Endothelial cell of umbilical vein (primary cell): ENCODE measurements at regions not wholly inside any gene's neighbourhood (a gene's known extent, or its start where the extent isn't known, plus 50 kb on each side); places are given as distances from the start of the nearest gene placed in this dataset.

Experiments
- BruUV-seq: library from RNA; stranded (reverse); fragments of 400-500 nt; replicated peaks from 2 replicates; lab custom pipeline; 2021; lab: Mats Ljungman, UMichigan
- CTCF ChIA-PET: fragments of 300-600, 350-600 bp; sonication (Branson Sonifier 250); formaldehyde crosslinking; loops from one replicate; lab custom pipeline; 2021; ENCODE audit warnings: antibody characterized with exemption, inconsistent platforms; lab: Charles Lee
- POLR2A ChIA-PET: fragments of 300-600, 350-600 bp; sonication (Branson Sonifier 250); formaldehyde crosslinking; loops from one replicate; lab custom pipeline; 2021; ENCODE audit warnings: antibody characterized with exemption, inconsistent platforms; lab: Charles Lee
- DNase-seq: peaks from one replicate; pipeline ENCODE4 v3.0.0-alpha.2; 2011; ENCODE audit warnings: low read depth, low spot score
- FAIRE-seq: peaks from 2 replicates; lab custom pipeline; 2011; peaks lifted over from hg19 to GRCh38; lab: Jason Lieb, UNC
- H2AFZ ChIP-seq: 2 replicates; pipeline ENCODE4 v1.6.0; 2012; ENCODE audit warnings: low read depth, low read length, control low read depth, inconsistent platforms
- H3K27ac ChIP-seq: 2 replicates; pipeline ENCODE4 v1.5.1; 2011; ENCODE audit warnings: low read depth, mild to moderate bottlenecking, control low read depth, low read length, moderate library complexity; ENCODE audit not compliant: insufficient read depth
- H3K27me3 ChIP-seq, 2 experiments: 2 replicates each; pipeline versions ENCODE4 v1.6.0 to v1.6.1; 2011; ENCODE audit warnings: low read length in 2 of 2, mixed read lengths in 1 of 2; ENCODE audit not compliant: control insufficient read depth in 2 of 2, insufficient read depth in 2 of 2
- H3K36me3 ChIP-seq, 2 experiments: 2 replicates in 1 of 2; 3 replicates in 1 of 2; pipeline ENCODE4 v1.5.1; 2011; ENCODE audit warnings: low read length in 2 of 2, mild to moderate bottlenecking in 1 of 2, moderate library complexity in 1 of 2; ENCODE audit not compliant: control insufficient read depth in 2 of 2, insufficient read depth in 2 of 2; ENCODE audit errors: extremely low read depth in 1 of 2
- H3K4me1 ChIP-seq: 3 replicates; pipeline ENCODE4 v1.5.1; 2011; ENCODE audit warnings: mild to moderate bottlenecking, low read length; ENCODE audit not compliant: control insufficient read depth, insufficient read depth; ENCODE audit errors: extremely low read depth
- H3K4me2 ChIP-seq: 2 replicates; pipeline ENCODE4 v1.6.1; 2011; ENCODE audit warnings: low read length, control low read depth, mixed read lengths; ENCODE audit not compliant: insufficient read depth
- H3K4me3 ChIP-seq, 3 experiments: fragments of 200-600 bp in 1 of 3; sonication (generic), shearing (Covaris generic) in 1 of 3; replicated peaks in 1 of 3; 2 replicates each; pipeline ENCODE4 v1.5.1; 2011 to 2016; ENCODE audit warnings: control low read depth in 3 of 3, low read length in 3 of 3, mild to moderate bottlenecking in 2 of 3, inconsistent platforms in 1 of 3, low read depth in 1 of 3, moderate library complexity in 1 of 3; ENCODE audit not compliant: insufficient read depth in 1 of 3
- H3K79me2 ChIP-seq: 2 replicates; pipeline ENCODE4 v1.6.0; 2012; ENCODE audit warnings: low read length, inconsistent platforms; ENCODE audit not compliant: control insufficient read depth, insufficient read depth
- H3K9ac ChIP-seq: replicated peaks from 2 replicates; pipeline ENCODE3; 2011; ENCODE audit warnings: low read length, control low read depth; ENCODE audit not compliant: insufficient read depth; ENCODE audit errors: extremely low read depth
- H3K9me1 ChIP-seq: replicated peaks from 3 replicates; pipeline ENCODE4 v1.6.0; 2011; ENCODE audit warnings: mild to moderate bottlenecking, low read length; ENCODE audit not compliant: control insufficient read depth, insufficient read depth; ENCODE audit errors: extremely low read depth
- H3K9me3 ChIP-seq: replicated peaks from 2 replicates; pipeline ENCODE4 v1.5.1; 2012; ENCODE audit warnings: low read length, inconsistent platforms; ENCODE audit not compliant: control insufficient read depth, insufficient read depth
- H4K20me1 ChIP-seq: replicated peaks from 2 replicates; pipeline ENCODE3; 2011; ENCODE audit warnings: mild to moderate bottlenecking, low read length; ENCODE audit not compliant: control insufficient read depth, insufficient read depth; ENCODE audit errors: extremely low read depth
- CTCF ChIP-seq, 2 donors: IDR thresholded peaks; 1 replicate in 1 of 2; 2 replicates in 1 of 2; pipeline ENCODE4 v1.5.1; 2011; ENCODE audit warnings: low read length in 2 of 2, mild to moderate bottlenecking in 2 of 2, moderate library complexity in 2 of 2, control low read depth in 1 of 2, inconsistent platforms in 1 of 2, low read depth in 1 of 2; ENCODE audit not compliant: insufficient read depth in 1 of 2; ENCODE audit errors: extremely low read depth in 1 of 2
- EZH2 ChIP-seq: IDR thresholded peaks from 2 replicates; pipeline ENCODE4 v1.6.1; 2012; ENCODE audit warnings: borderline replicate concordance, low read depth, mild to moderate bottlenecking, moderate library complexity, low read length, inconsistent platforms; ENCODE audit not compliant: severe bottlenecking
- FOS ChIP-seq: IDR thresholded peaks from 2 replicates; pipeline ENCODE4 v1.6.1; 2011; ENCODE audit warnings: mild to moderate bottlenecking, low read length, moderate library complexity, borderline replicate concordance; ENCODE audit not compliant: insufficient read depth
- GATA2 ChIP-seq: IDR thresholded peaks from 2 replicates; pipeline ENCODE4 v1.7.0; 2011; ENCODE audit warnings: low read depth, mild to moderate bottlenecking, moderate library complexity, mixed read lengths, low read length; ENCODE audit not compliant: insufficient read length, insufficient read depth
- JUN ChIP-seq: IDR thresholded peaks from 2 replicates; pipeline ENCODE4 v1.6.1; 2011; ENCODE audit warnings: borderline replicate concordance, low read depth; ENCODE audit not compliant: insufficient read length, insufficient read depth
- MYC ChIP-seq: IDR thresholded peaks from one replicate; pipeline ENCODE4 v1.6.1; 2011; ENCODE audit warnings: mild to moderate bottlenecking, low read depth, low read length
- POLR2A ChIP-seq: IDR thresholded peaks from 2 replicates; pipeline ENCODE4 v1.6.1; 2012; ENCODE audit warnings: low read depth, mild to moderate bottlenecking, control low read depth, low read length
- POLR2AphosphoS5 ChIP-seq: IDR thresholded peaks from 2 replicates; pipeline ENCODE4 v1.6.1; 2012; ENCODE audit warnings: low read depth, mild to moderate bottlenecking, control low read depth, low read length, moderate library complexity; ENCODE audit not compliant: insufficient read depth
- dilution Hi-C: fragments of 300-500 bp; cut with MboI; formaldehyde crosslinking; loops from one replicate; pipeline ENCODE4 v1.15.0; 2019; ENCODE audit warnings: low sequenced_read_pairs; ENCODE audit not compliant: extremely low pct_ligation_motif_present
- intact Hi-C: fragments of 100-400 bp; cut with micrococcal nuclease; formaldehyde crosslinking; loops from one replicate; pipeline ENCODE4 v1.10.0; 2022
- TF ChIP-seq, protein P1 (sequence below): IDR thresholded peaks from 2 replicates; pipeline ENCODE4 v1.6.1; 2011; ENCODE audit not compliant: insufficient read depth, insufficient read length

DNA sequence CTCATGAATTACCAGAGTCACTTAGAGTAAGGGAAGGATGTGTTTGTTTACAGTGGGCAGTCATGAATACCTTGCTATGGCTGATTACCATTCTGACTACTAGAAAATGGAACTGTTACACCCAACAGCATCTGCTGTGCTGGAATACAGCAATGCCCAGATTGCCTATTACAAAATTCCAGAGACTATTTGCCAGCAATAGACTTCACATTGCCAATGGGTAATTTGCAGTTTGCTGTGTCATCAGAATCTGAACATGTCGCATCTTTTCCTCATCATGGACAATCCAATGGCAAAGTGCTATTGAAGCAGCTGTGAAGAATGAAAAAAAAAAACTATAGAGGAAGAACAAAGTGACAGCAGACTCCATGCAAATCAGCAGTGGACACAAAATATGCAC, 356.6 kb downstream of the CXXC4 start:
- Histone ChIP-seq H3K4me2 (no peak overlapping the region), H4K20me1 (no peaks in the 10 kb centered on the region), H3K9ac (no peak overlapping the region), H2AFZ (no peak overlapping the region), H3K9me1 (no peaks in the 10 kb centered on the region), H3K9me3 (no peaks in the 10 kb centered on the region), H3K36me3 (no peaks in the 10 kb centered on the region), H3K4me1 (no peaks in the 10 kb centered on the region), H3K27ac (no peak overlapping the region), H3K27me3 (no peaks in the 10 kb centered on the region), H3K79me2 (no peaks in the 10 kb centered on the region), H3K4me3 (no peak overlapping the region)
- BruUV-seq = no TSS peak
- ChIA-PET CTCF (no interaction called here), POLR2A (no interaction called here)
- DNase-seq = no peak
- TF ChIP-seq POLR2A (no peak), MYC (no peak), FOS (no peak), JUN (no peak), GATA2 (no peak), CTCF (IDR thresholded peaks at IDR 0.05; ENCODE audit: extremely low read depth in 1 of 2, insufficient read depth in 1 of 2, low read depth in 1 of 2, low read length in 2 of 2) (no peak), POLR2AphosphoS5 (no peak), EZH2 (no peak)
- TF ChIP-seq, protein P1, sequence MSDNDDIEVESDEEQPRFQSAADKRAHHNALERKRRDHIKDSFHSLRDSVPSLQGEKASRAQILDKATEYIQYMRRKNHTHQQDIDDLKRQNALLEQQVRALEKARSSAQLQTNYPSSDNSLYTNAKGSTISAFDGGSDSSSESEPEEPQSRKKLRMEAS = no peak
- no peak for FAIRE-seq
- dilution Hi-C loops = no loop called here
- intact Hi-C loops = no loop called here
